ENCODE measurements at regions not wholly inside any gene's neighbourhood (a gene's known extent, or its start where the extent isn't known, plus 50 kb on each side); places are given as distances from the start of the nearest gene placed in this dataset.

- intact Hi-C loops (cut with micrococcal nuclease; ENCODE audit: unreplicated experiment) (no loop called here), in situ Hi-C loops (cut with HindIII; ENCODE audit: low pct_unique_long_range_greater_than_20kb, low sequenced_read_pairs) (no loop called here)
- Histone ChIP-seq H3K27me3 (ENCODE audit: control insufficient read depth, insufficient read depth, low read length) (no peaks in the 10 kb centered on the region), H3K36me3 (ENCODE audit: control insufficient read depth, insufficient read depth, low read length) (no peaks in the 10 kb centered on the region), H3K9me3 (ENCODE audit: control insufficient read depth, insufficient read depth, low read depth, low read length) (no peaks in the 10 kb centered on the region), H3K4me1 (ENCODE audit: control insufficient read depth, insufficient read depth, low read length) (no peaks in the 10 kb centered on the region), H3K27ac (ENCODE audit: low read length) (no peak overlapping the region), H3K4me3 (ENCODE audit: low read depth in 2 of 2, low read length in 2 of 2) (no peak overlapping the region)
- DNase-seq (ENCODE audit: low read depth, low spot score) (no peak), ATAC-seq (no peak)
- ChIA-PET CTCF (no interaction called here), POLR2A (no interaction called here)
- BruUV-seq (replicated peaks), result no TSS peak
- TF ChIP-seq TCF7L2 (IDR thresholded peaks at IDR 0.05; ENCODE audit: low read depth, low read length), result no peak
- no peak for TF ChIP-seq POLR2AphosphoS5 (IDR thresholded peaks at IDR 0.05; ENCODE audit: low read depth, low read length)
- no peak for TF ChIP-seq REST (IDR thresholded peaks at IDR 0.05; ENCODE audit: insufficient read depth in 1 of 2, low read depth in 2 of 2, low read length in 1 of 2)
- TF ChIP-seq CTCF (IDR thresholded peaks at IDR 0.05), result no peak
- no peak for TF ChIP-seq SIN3A (IDR thresholded peaks at IDR 0.05; ENCODE audit: borderline replicate concordance, insufficient read depth, low read depth, low read length)
Observed at GRCh38 chr2:217683106-217683870, 319.5 kb downstream of the TNS1 start.

- no peak overlapping the region for H3K27ac ChIP-seq (ENCODE audit: low read length)
- H3K4me1 ChIP-seq (ENCODE audit: control insufficient read depth, insufficient read depth, low read length), result no peaks in the 10 kb centered on the region
- H3K9me3 ChIP-seq (ENCODE audit: control insufficient read depth, insufficient read depth, low read depth, low read length), result no peaks in the 10 kb centered on the region
- no peaks in the 10 kb centered on the region for H3K27me3 ChIP-seq (ENCODE audit: control insufficient read depth, insufficient read depth, low read length)
- in situ Hi-C loops (cut with HindIII; ENCODE audit: low pct_unique_long_range_greater_than_20kb, low sequenced_read_pairs), result no loop called here
- ChIA-PET CTCF (no interaction called here), POLR2A (no interaction called here)
- no peak for DNase-seq (ENCODE audit: low read depth, low spot score)
- TF ChIP-seq CTCF (IDR thresholded peaks at IDR 0.05) (no peak), TCF7L2 (IDR thresholded peaks at IDR 0.05; ENCODE audit: low read depth, low read length) (no peak), POLR2AphosphoS5 (IDR thresholded peaks at IDR 0.05; ENCODE audit: low read depth, low read length) (no peak), REST (IDR thresholded peaks at IDR 0.05; ENCODE audit: insufficient read depth in 1 of 2, low read depth in 2 of 2, low read length in 1 of 2) (no peak), SIN3A (IDR thresholded peaks at IDR 0.05; ENCODE audit: borderline replicate concordance, insufficient read depth, low read depth, low read length) (no peak)
- no TSS peak for BruUV-seq (replicated peaks)
- no peak for ATAC-seq
- intact Hi-C loops (cut with micrococcal nuclease; ENCODE audit: unreplicated experiment), result no loop called here
- H3K4me3 ChIP-seq (ENCODE audit: low read depth in 2 of 2, low read length in 2 of 2), result no peak overlapping the region
- no peaks in the 10 kb centered on the region for H3K36me3 ChIP-seq (ENCODE audit: control insufficient read depth, insufficient read depth, low read length)
Observed at GRCh38 chr2:217681791-217682190, 321.0 kb downstream of the TNS1 start.

Data from Panc1 (cell line).